ENCODE measurements at regions not wholly inside any gene's neighbourhood (a gene's known extent, or its start where the extent isn't known, plus 50 kb on each side); places are given as distances from the start of the nearest gene placed in this dataset.

DNA sequence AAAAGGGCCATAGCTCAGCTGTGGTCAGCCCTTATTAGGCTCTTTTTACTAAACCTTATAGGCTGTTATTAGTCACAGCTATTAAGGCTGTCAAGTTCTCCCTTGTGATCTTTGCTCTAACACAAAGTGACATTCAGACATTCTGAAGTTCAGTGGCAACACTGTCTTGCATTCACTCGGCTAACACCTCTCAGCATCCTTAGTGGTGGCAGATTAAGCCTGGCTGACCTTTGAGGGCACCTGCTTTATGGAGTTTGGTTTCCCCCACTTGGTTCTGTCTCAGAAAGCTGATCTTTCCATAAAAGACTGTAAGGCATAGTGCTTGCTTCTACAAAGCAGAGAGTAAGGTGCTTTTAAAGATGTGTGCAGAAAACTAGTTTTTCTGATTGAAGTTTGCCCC, 677.4 kb upstream of the TMEM132C start:
- Histone ChIP-seq H4K20me1 (ENCODE audit: low read depth, low read length) (no peaks in the 10 kb centered on the region), H3K9me3 (ENCODE audit: insufficient read depth, low read length) (no peaks in the 10 kb centered on the region), H3K79me2 (ENCODE audit: insufficient read depth, low read length) (no peaks in the 10 kb centered on the region), H3K27me3 (ENCODE audit: low read length) (no peaks in the 10 kb centered on the region; the same call in 1 of the 2 replicates), H3K9me2 (replicated peaks; ENCODE audit: insufficient read depth, low read length) (no peaks in the 10 kb centered on the region), H3K36me3 (ENCODE audit: low read length) (no peaks in the 10 kb centered on the region), H3K4me2 (ENCODE audit: low read depth, low read length, poor library complexity, severe bottlenecking) (no peak overlapping the region), H3K9ac (ENCODE audit: low read length) (no peak overlapping the region), H3F3A (ENCODE audit: insufficient read depth) (no peaks in the 10 kb centered on the region), H3K4me3 (ENCODE audit: insufficient read depth, low read length, poor library complexity, severe bottlenecking) (no peak overlapping the region), H2AFZ (ENCODE audit: low read depth, low read length, severe bottlenecking) (no peak overlapping the region), H3K27ac (ENCODE audit: low read depth, low read length) (no peak overlapping the region)
- no peak for TF ChIP-seq CTCF (IDR thresholded peaks at IDR 0.05; ENCODE audit: insufficient read depth, low read length, poor library complexity, severe bottlenecking)

GRCh38 chr12:127590868-127591267, 676.1 kb upstream of the TMEM132C start:
- Histone ChIP-seq H3K27ac (ENCODE audit: low read depth, low read length) (no peak overlapping the region), H4K20me1 (ENCODE audit: low read depth, low read length) (no peaks in the 10 kb centered on the region), H3F3A (ENCODE audit: insufficient read depth) (no peaks in the 10 kb centered on the region), H3K9me3 (ENCODE audit: insufficient read depth, low read length) (no peaks in the 10 kb centered on the region), H3K36me3 (ENCODE audit: low read length) (no peaks in the 10 kb centered on the region), H3K4me2 (ENCODE audit: low read depth, low read length, poor library complexity, severe bottlenecking) (no peak overlapping the region), H3K79me2 (ENCODE audit: insufficient read depth, low read length) (no peaks in the 10 kb centered on the region), H3K9ac (ENCODE audit: low read length) (no peak overlapping the region), H3K9me2 (replicated peaks; ENCODE audit: insufficient read depth, low read length) (no peaks in the 10 kb centered on the region), H2AFZ (ENCODE audit: low read depth, low read length, severe bottlenecking) (no peak overlapping the region), H3K4me3 (ENCODE audit: insufficient read depth, low read length, poor library complexity, severe bottlenecking) (no peak overlapping the region), H3K27me3 (ENCODE audit: low read length) (no peaks in the 10 kb centered on the region; the same call in 1 of the 2 replicates)
- no peak for TF ChIP-seq CTCF (IDR thresholded peaks at IDR 0.05; ENCODE audit: insufficient read depth, low read length, poor library complexity, severe bottlenecking)
- no peak for TF ChIP-seq EZH2phosphoT487 (conservative IDR thresholded peaks at IDR 0.05; ENCODE audit: low read length)

- H3K9me2 ChIP-seq (replicated peaks; ENCODE audit: insufficient read depth, low read length) = no peaks in the 10 kb centered on the region
- H3K9ac ChIP-seq (ENCODE audit: low read length) = no peak overlapping the region
- H3F3A ChIP-seq (ENCODE audit: insufficient read depth) = no peaks in the 10 kb centered on the region
- H3K4me3 ChIP-seq (ENCODE audit: insufficient read depth, low read length, poor library complexity, severe bottlenecking) = no peak overlapping the region
- no peak overlapping the region for H3K4me2 ChIP-seq (ENCODE audit: low read depth, low read length, poor library complexity, severe bottlenecking)
- no peaks in the 10 kb centered on the region for H3K79me2 ChIP-seq (ENCODE audit: insufficient read depth, low read length)
- no peaks in the 10 kb centered on the region for H4K20me1 ChIP-seq (ENCODE audit: low read depth, low read length)
- no peaks in the 10 kb centered on the region for H3K9me3 ChIP-seq (ENCODE audit: insufficient read depth, low read length)
- TF ChIP-seq EZH2phosphoT487 (conservative IDR thresholded peaks at IDR 0.05; ENCODE audit: low read length) = no peak
- TF ChIP-seq CTCF (IDR thresholded peaks at IDR 0.05; ENCODE audit: insufficient read depth, low read length, poor library complexity, severe bottlenecking) = no peak
- H3K27me3 ChIP-seq (ENCODE audit: low read length) = no peaks in the 10 kb centered on the region; the same call in 1 of the 2 replicates
- H2AFZ ChIP-seq (ENCODE audit: low read depth, low read length, severe bottlenecking) = no peak overlapping the region
- no peaks in the 10 kb centered on the region for H3K36me3 ChIP-seq (ENCODE audit: low read length)
- H3K27ac ChIP-seq (ENCODE audit: low read depth, low read length) = no peak overlapping the region
Observed at GRCh38 chr12:127592245-127592644, 674.7 kb upstream of the TMEM132C start.
